ENCODE measurements at regions not wholly inside any gene's neighbourhood (a gene's known extent, or its start where the extent isn't known, plus 50 kb on each side); places are given as distances from the start of the nearest gene placed in this dataset.

DNA sequence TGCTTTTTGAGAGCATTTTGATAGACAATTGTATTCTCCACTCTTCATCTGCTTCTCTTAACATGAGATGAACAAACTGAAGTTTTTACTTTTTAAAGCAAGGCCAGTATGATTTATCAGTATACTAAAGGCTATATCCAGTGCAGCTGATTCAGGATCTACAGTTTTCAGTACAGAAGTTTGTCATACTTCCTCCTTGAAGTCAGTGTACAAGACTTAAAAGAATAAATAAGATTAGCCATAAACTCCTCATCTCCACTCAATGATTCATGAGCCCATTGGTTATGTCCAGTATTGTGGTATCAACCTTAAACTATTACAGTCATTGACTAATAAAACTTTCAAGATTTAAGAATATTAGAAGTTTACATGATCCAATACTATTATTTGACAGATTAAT is 374.8 kb upstream of the EPHA7 start:
- no peak overlapping the region for H3K4me2 ChIP-seq
- no peaks in the 10 kb centered on the region for H3K4me1 ChIP-seq
- TF ChIP-seq RAD21 (conservative IDR thresholded peaks at IDR 0.05 in 1 of 2, IDR thresholded peaks at IDR 0.05 in 1 of 2) (no peak), MAFK (IDR thresholded peaks at IDR 0.05; ENCODE audit: partially characterized antibody) (no peak), RFX5 (IDR thresholded peaks at IDR 0.05) (no peak), EHF (CRISPR knock-in tag; IDR thresholded peaks at IDR 0.05) (no peak)
- TF ChIP-seq, protein P1, sequence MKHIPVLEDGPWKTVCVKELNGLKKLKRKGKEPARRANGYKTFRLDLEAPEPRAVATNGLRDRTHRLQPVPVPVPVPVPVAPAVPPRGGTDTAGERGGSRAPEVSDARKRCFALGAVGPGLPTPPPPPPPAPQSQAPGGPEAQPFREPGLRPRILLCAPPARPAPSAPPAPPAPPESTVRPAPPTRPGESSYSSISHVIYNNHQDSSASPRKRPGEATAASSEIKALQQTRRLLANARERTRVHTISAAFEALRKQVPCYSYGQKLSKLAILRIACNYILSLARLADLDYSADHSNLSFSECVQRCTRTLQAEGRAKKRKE (CRISPR knock-in tag; IDR thresholded peaks at IDR 0.05; ENCODE audit: low read depth): no peak
- TF ChIP-seq, protein P2, sequence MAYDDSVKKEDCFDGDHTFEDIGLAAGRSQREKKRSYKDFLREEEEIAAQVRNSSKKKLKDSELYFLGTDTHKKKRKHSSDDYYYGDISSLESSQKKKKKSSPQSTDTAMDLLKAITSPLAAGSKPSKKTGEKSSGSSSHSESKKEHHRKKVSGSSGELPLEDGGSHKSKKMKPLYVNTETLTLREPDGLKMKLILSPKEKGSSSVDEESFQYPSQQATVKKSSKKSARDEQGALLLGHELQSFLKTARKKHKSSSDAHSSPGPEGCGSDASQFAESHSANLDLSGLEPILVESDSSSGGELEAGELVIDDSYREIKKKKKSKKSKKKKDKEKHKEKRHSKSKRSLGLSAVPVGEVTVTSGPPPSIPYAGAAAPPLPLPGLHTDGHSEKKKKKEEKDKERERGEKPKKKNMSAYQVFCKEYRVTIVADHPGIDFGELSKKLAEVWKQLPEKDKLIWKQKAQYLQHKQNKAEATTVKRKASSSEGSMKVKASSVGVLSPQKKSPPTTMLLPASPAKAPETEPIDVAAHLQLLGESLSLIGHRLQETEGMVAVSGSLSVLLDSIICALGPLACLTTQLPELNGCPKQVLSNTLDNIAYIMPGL (CRISPR knock-in tag; IDR thresholded peaks at IDR 0.05; ENCODE audit: borderline replicate concordance): no peak
- H3K9me3 ChIP-seq: no peaks in the 10 kb centered on the region
- ChIA-PET POLR2A (no interaction called here), CTCF (no interaction called here)
- no peak overlapping the region for H3K4me3 ChIP-seq
- no peak overlapping the region for H3K27ac ChIP-seq
- ATAC-seq (no peak), DNase-seq (ENCODE audit: low read depth in 1 of 2, low spot score in 1 of 2) (no peak), FAIRE-seq (no peak)

DNA sequence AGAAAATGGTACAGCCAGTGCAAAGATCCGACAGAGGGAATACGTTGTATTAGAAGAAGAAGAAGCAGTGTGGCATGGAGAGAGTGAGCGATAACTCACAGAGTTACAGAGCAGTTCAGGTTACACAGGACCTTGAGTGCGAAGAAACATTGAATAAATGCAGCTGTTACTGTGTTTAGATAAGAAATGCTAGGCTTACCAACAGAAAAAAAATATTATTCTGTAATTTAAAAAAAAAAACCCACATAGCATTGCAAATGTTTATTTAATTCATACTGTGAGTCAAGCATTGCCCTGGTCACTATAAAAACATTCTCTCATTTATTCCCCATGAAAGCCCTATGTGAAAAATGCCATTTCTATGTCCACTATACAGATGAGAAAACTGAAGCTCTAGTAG is 373.4 kb upstream of the EPHA7 start:
- no peak for DNase-seq (ENCODE audit: low read depth in 1 of 2, low spot score in 1 of 2)
- Histone ChIP-seq H3K4me1 (no peaks in the 10 kb centered on the region), H3K4me2 (no peak overlapping the region; the same call in 2 of the 3 replicates), H3K9me3 (no peaks in the 10 kb centered on the region), H3K4me3 (no peak overlapping the region), H3K27ac (no peak overlapping the region)
- TF ChIP-seq, protein P3, sequence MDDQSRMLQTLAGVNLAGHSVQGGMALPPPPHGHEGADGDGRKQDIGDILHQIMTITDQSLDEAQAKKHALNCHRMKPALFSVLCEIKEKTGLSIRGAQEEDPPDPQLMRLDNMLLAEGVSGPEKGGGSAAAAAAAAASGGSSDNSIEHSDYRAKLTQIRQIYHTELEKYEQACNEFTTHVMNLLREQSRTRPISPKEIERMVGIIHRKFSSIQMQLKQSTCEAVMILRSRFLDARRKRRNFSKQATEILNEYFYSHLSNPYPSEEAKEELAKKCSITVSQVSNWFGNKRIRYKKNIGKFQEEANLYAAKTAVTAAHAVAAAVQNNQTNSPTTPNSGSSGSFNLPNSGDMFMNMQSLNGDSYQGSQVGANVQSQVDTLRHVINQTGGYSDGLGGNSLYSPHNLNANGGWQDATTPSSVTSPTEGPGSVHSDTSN (IDR thresholded peaks at IDR 0.05): no peak
- TF ChIP-seq HEYL (CRISPR knock-in tag; IDR thresholded peaks at IDR 0.05) (no peak), ZSCAN20 (CRISPR knock-in tag; IDR thresholded peaks at IDR 0.05) (no peak), GATA3 (IDR thresholded peaks at IDR 0.05; ENCODE audit: borderline replicate concordance) (no peak), ESRRA (IDR thresholded peaks at IDR 0.05; ENCODE audit: borderline replicate concordance, low read length) (no peak), FOSB (CRISPR knock-in tag; IDR thresholded peaks at IDR 0.05) (no peak), HDAC2 (IDR thresholded peaks at IDR 0.05) (no peak), NFE2L2 (conservative IDR thresholded peaks at IDR 0.05; ENCODE audit: low read length) (no peak), ZNF302 (CRISPR knock-in tag; IDR thresholded peaks at IDR 0.05) (no peak), PHF8 (IDR thresholded peaks at IDR 0.05; ENCODE audit: borderline replicate concordance, low read depth) (no peak), RCOR1 (IDR thresholded peaks at IDR 0.05; ENCODE audit: low read depth, low read length) (no peak)
- TF ChIP-seq, protein P4, sequence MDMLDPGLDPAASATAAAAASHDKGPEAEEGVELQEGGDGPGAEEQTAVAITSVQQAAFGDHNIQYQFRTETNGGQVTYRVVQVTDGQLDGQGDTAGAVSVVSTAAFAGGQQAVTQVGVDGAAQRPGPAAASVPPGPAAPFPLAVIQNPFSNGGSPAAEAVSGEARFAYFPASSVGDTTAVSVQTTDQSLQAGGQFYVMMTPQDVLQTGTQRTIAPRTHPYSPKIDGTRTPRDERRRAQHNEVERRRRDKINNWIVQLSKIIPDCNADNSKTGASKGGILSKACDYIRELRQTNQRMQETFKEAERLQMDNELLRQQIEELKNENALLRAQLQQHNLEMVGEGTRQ (IDR thresholded peaks at IDR 0.05): no peak
- TF ChIP-seq, protein P1 (CRISPR knock-in tag; IDR thresholded peaks at IDR 0.05; ENCODE audit: low read depth): no peak
- TF ChIP-seq, protein P5, sequence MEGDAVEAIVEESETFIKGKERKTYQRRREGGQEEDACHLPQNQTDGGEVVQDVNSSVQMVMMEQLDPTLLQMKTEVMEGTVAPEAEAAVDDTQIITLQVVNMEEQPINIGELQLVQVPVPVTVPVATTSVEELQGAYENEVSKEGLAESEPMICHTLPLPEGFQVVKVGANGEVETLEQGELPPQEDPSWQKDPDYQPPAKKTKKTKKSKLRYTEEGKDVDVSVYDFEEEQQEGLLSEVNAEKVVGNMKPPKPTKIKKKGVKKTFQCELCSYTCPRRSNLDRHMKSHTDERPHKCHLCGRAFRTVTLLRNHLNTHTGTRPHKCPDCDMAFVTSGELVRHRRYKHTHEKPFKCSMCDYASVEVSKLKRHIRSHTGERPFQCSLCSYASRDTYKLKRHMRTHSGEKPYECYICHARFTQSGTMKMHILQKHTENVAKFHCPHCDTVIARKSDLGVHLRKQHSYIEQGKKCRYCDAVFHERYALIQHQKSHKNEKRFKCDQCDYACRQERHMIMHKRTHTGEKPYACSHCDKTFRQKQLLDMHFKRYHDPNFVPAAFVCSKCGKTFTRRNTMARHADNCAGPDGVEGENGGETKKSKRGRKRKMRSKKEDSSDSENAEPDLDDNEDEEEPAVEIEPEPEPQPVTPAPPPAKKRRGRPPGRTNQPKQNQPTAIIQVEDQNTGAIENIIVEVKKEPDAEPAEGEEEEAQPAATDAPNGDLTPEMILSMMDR (IDR thresholded peaks at IDR 0.05): no peak
- WGBS (ENCODE audit: missing lambda C conversion rate): 28% methylated on average over 4 of the region's 4 CpGs
- POLR2A ChIA-PET: no interaction called here
- no peak for FAIRE-seq
- CTCF ChIA-PET: no interaction called here
- no peak for ATAC-seq

Data from A549 (cell line).